SK-N-SH (cell line): ENCODE measurements at regions not wholly inside any gene's neighbourhood (a gene's known extent, or its start where the extent isn't known, plus 50 kb on each side); places are given as distances from the start of the nearest gene placed in this dataset.

Experiments
- CTCF ChIA-PET: fragments of 300-600, 350-600 bp; formaldehyde crosslinking; extraction: SDS; loops from one replicate; lab custom pipeline; 2021; lab: Yijun Ruan, JAX
- POLR2A ChIA-PET: fragments of 350-600 bp; sonication (Branson Sonifier 250); formaldehyde crosslinking; extraction: SDS; loops from one replicate; lab custom pipeline; 2020; ENCODE audit warnings: antibody characterized with exemption, inconsistent platforms; lab: Yijun Ruan, JAX
- DNase-seq: peaks from one replicate; pipeline ENCODE4 v3.0.0; 2012
- H2AFZ ChIP-seq: fragments of 200-600 bp; sonication (generic); 2 replicates; pipeline ENCODE4 v1.8.1; 2016; ENCODE audit warnings: antibody characterized with exemption, mild to moderate bottlenecking, low read depth
- H3F3A ChIP-seq: fragments of 200-600 bp; sonication (generic); replicated peaks from 2 replicates; pipeline ENCODE3; 2016; ENCODE audit warnings: antibody characterized with exemption, mild to moderate bottlenecking; ENCODE audit not compliant: insufficient read depth
- H3K27ac ChIP-seq, 2 experiments: fragments of 200-500 bp in 1 of 2; fragments of 200-600 bp in 1 of 2; sonication (Bioruptor generic) in 1 of 2; sonication (generic), shearing (Covaris generic) in 1 of 2; 2 replicates each; pipeline versions ENCODE4 v1.5.1 to v1.6.1; 2014 to 2016; ENCODE audit warnings: low read depth in 2 of 2, inconsistent platforms in 1 of 2, low read length in 1 of 2, mild to moderate bottlenecking in 1 of 2, mixed read lengths in 1 of 2
- H3K27me3 ChIP-seq: fragments of 200-600 bp; sonication (generic), shearing (Covaris generic); 2 replicates; pipeline ENCODE4 v1.6.1; 2016; ENCODE audit warnings: mixed run types; ENCODE audit not compliant: insufficient read depth
- H3K36me3 ChIP-seq, 2 experiments: fragments of 200-500 bp in 1 of 2; fragments of 200-600 bp in 1 of 2; sonication (Bioruptor generic) in 1 of 2; sonication (generic) in 1 of 2; replicated peaks in 1 of 2; 2 replicates each; pipeline versions ENCODE3 to v1.5.1; 2014 to 2016; ENCODE audit warnings: low read length in 1 of 2, mild to moderate bottlenecking in 1 of 2; ENCODE audit not compliant: insufficient read depth in 2 of 2, control insufficient read depth in 1 of 2
- H3K4me1 ChIP-seq, 2 experiments: fragments of 200-500 bp in 1 of 2; fragments of 200-600 bp in 1 of 2; sonication (Bioruptor generic) in 1 of 2; sonication (generic), shearing (Covaris generic) in 1 of 2; 2 replicates each; pipeline versions ENCODE4 v1.5.1 to v1.6.1; 2014 to 2016; ENCODE audit warnings: low read depth in 1 of 2, low read length in 1 of 2, mixed run types in 1 of 2; ENCODE audit not compliant: insufficient read depth in 2 of 2, control insufficient read depth in 1 of 2
- H3K4me2 ChIP-seq: fragments of 200-600 bp; sonication (generic), shearing (Covaris generic); 2 replicates; pipeline ENCODE4 v1.6.1; 2017; ENCODE audit warnings: mixed run types
- H3K4me3 ChIP-seq, 2 experiments: fragments of 200-500 bp in 1 of 2; fragments of 200-600 bp in 1 of 2; sonication (Bioruptor generic) in 1 of 2; sonication (generic), shearing (Covaris generic) in 1 of 2; 2 replicates each; pipeline versions ENCODE4 v1.5.1 to v1.8.1; 2014 to 2016; ENCODE audit warnings: low read depth in 2 of 2, inconsistent platforms in 1 of 2, low read length in 1 of 2, mild to moderate bottlenecking in 1 of 2, mixed read lengths in 1 of 2, moderate library complexity in 1 of 2
- H3K79me2 ChIP-seq: fragments of 200-600 bp; sonication (generic); 2 replicates; pipeline ENCODE4 v1.8.1; 2017; ENCODE audit warnings: mild to moderate bottlenecking; ENCODE audit not compliant: insufficient read depth
- H3K9ac ChIP-seq: fragments of 200-600 bp; sonication (generic); 2 replicates; pipeline ENCODE4 v1.6.1; 2017; ENCODE audit warnings: mixed run types
- H3K9me2 ChIP-seq: fragments of 200-600 bp; sonication (generic); 2 replicates; pipeline ENCODE4 v1.6.1; 2017; ENCODE audit warnings: mixed run types
- H3K9me3 ChIP-seq: fragments of 200-600 bp; sonication (generic); 2 replicates; pipeline ENCODE4 v1.6.1; 2017; ENCODE audit warnings: mixed run types, mild to moderate bottlenecking, moderate library complexity
- H4K20me1 ChIP-seq: fragments of 200-600 bp; sonication (generic); 2 replicates; pipeline ENCODE4 v1.6.1; 2017; ENCODE audit warnings: mild to moderate bottlenecking, mixed run types; ENCODE audit not compliant: insufficient read depth
- CHD2 ChIP-seq: fragments of 150-350 bp; IDR thresholded peaks from 2 replicates; pipeline ENCODE4 v1.6.1; 2018; ENCODE audit warnings: low read length; ENCODE audit not compliant: partially characterized antibody
- CTCF ChIP-seq: fragments of 200-600 bp; sonication (generic); IDR thresholded peaks from 2 replicates; pipeline ENCODE4 v1.6.1; 2017; ENCODE audit warnings: antibody characterized with exemption, mild to moderate bottlenecking, moderate library complexity
- ELF1 ChIP-seq: IDR thresholded peaks from 2 replicates; pipeline ENCODE4 v1.4.0; 2012
- EP300 ChIP-seq, 2 experiments: IDR thresholded peaks; 2 replicates each; pipeline versions ENCODE4 v1.4.0 to v1.6.1; 2012; ENCODE audit warnings: borderline replicate concordance in 1 of 2, low read depth in 1 of 2, low read length in 1 of 2
- EZH2phosphoT487 ChIP-seq: fragments of 200-600 bp; sonication (generic); IDR thresholded peaks from 2 replicates; pipeline ENCODE4 v1.6.1; 2017; ENCODE audit warnings: low read depth, mixed run types, mild to moderate bottlenecking, antibody characterized with exemption, moderate library complexity, borderline replicate concordance
- FOSL2 ChIP-seq: IDR thresholded peaks from 2 replicates; pipeline ENCODE4 v1.4.0; 2012; ENCODE audit warnings: low read depth, mild to moderate bottlenecking, moderate library complexity, borderline replicate concordance
- GABPA ChIP-seq: IDR thresholded peaks from 2 replicates; pipeline ENCODE4 v1.4.0; 2012; ENCODE audit warnings: low read depth, mild to moderate bottlenecking
- JUND ChIP-seq: IDR thresholded peaks from 2 replicates; pipeline ENCODE4 v1.4.0; 2012
- MAX ChIP-seq: IDR thresholded peaks from 2 replicates; pipeline ENCODE4 v1.4.0; 2012; ENCODE audit warnings: low read depth
- NFIC ChIP-seq: IDR thresholded peaks from 2 replicates; pipeline ENCODE4 v1.4.0; 2012; ENCODE audit warnings: borderline replicate concordance
- NRF1 ChIP-seq: IDR thresholded peaks from 2 replicates; pipeline ENCODE4 v1.6.1; 2012; ENCODE audit warnings: low read depth, mild to moderate bottlenecking, low read length
- POLR2AphosphoS5 ChIP-seq: IDR thresholded peaks from 2 replicates; pipeline ENCODE4 v1.6.1; 2012; ENCODE audit warnings: low read depth, low read length
- RCOR1 ChIP-seq: fragments of 150-350 bp; IDR thresholded peaks from 2 replicates; pipeline ENCODE4 v1.6.1; 2017; ENCODE audit warnings: antibody characterized with exemption, low read length
- RXRA ChIP-seq: IDR thresholded peaks from 2 replicates; pipeline ENCODE4 v1.4.0; 2012; ENCODE audit warnings: low read depth, mild to moderate bottlenecking, borderline replicate concordance
- SIN3A ChIP-seq: IDR thresholded peaks from 2 replicates; pipeline ENCODE4 v1.6.1; 2012; ENCODE audit warnings: low read depth, mild to moderate bottlenecking, low read length, moderate library complexity, borderline replicate concordance
- TAF1 ChIP-seq: IDR thresholded peaks from 2 replicates; pipeline ENCODE4 v1.6.1; 2012; ENCODE audit warnings: low read depth, mild to moderate bottlenecking, low read length, moderate library complexity, borderline replicate concordance
- TEAD4 ChIP-seq: IDR thresholded peaks from 2 replicates; pipeline ENCODE4 v1.4.0; 2012; ENCODE audit warnings: mild to moderate bottlenecking, borderline replicate concordance; ENCODE audit not compliant: insufficient read depth
- USF2 ChIP-seq: fragments of 150-350 bp; IDR thresholded peaks from 2 replicates; pipeline ENCODE4 v1.6.1; 2017; ENCODE audit warnings: antibody characterized with exemption, low read length, low read depth, borderline replicate concordance
- YY1 ChIP-seq: IDR thresholded peaks from 2 replicates; pipeline ENCODE4 v1.4.0; 2012; ENCODE audit warnings: low read depth, mild to moderate bottlenecking
- WGBS: methylation state at CpG from one replicate; pipeline ENCODE4 v1.1.6; 2017; ENCODE audit warnings: low lambda C conversion rate; 5-methylcytosine and 5-hydroxymethylcytosine counted together
- TF ChIP-seq, protein P1 (sequence below): fragments of 150-350 bp; IDR thresholded peaks from 2 replicates; pipeline ENCODE4 v1.6.1; 2016; ENCODE audit warnings: mild to moderate bottlenecking, low read depth, low read length

DNA sequence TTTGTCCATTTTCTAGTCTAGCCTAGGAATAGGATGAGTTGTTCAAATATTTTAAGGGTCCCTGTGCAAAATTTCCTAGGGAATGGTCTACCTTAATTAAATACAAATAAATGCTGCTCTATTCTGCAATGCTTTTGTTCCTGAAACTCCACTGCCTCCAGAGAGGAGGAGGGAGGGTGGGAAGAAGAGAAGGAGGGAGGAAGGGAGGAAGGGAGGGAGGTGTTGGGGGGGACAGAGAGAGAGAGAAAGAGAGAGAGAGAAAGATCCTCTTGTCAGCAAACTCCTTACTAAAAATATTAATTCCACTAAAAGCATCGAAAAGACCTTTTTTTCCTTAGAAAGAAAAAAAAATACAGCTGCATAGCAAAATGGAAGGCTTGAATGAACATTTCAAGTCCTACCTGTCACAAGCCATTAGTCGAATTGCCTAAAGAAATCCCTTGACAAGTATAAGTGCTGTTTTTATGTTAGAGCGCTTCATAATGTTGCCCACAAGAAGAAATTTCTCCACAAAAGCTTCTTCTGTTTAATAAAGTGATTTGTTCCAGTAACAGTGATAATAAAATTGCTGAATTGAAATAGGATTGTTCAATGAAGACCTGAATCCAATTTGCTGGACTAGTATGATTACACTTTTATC, 106.0 kb downstream of the NKX6-1 start:
- H3K4me2 ChIP-seq, result no peak overlapping the region
- 17% methylated on average over 3 of the region's 3 CpGs for WGBS
- H3K4me1 ChIP-seq, result no peaks in the 10 kb centered on the region
- CTCF ChIA-PET, result no interaction called here
- H3K9me2 ChIP-seq, result no peaks in the 10 kb centered on the region
- TF ChIP-seq SIN3A, result no peak
- TF ChIP-seq, all 33 proteins: peak for 0
- no peak overlapping the region for H3K27ac ChIP-seq
- no peaks in the 10 kb centered on the region for H3K9me3 ChIP-seq
- no peaks in the 10 kb centered on the region for H3K79me2 ChIP-seq
- POLR2A ChIA-PET, result no interaction called here
- no peaks in the 10 kb centered on the region for H4K20me1 ChIP-seq
- H3F3A ChIP-seq, result no peaks in the 10 kb centered on the region
- no peaks in the 10 kb centered on the region for H3K27me3 ChIP-seq
- H3K4me3 ChIP-seq, result no peak overlapping the region
- no peak overlapping the region for H2AFZ ChIP-seq
- DNase-seq, result no peak
- no peak overlapping the region for H3K9ac ChIP-seq
- H3K36me3 ChIP-seq, result no peaks in the 10 kb centered on the region

DNA sequence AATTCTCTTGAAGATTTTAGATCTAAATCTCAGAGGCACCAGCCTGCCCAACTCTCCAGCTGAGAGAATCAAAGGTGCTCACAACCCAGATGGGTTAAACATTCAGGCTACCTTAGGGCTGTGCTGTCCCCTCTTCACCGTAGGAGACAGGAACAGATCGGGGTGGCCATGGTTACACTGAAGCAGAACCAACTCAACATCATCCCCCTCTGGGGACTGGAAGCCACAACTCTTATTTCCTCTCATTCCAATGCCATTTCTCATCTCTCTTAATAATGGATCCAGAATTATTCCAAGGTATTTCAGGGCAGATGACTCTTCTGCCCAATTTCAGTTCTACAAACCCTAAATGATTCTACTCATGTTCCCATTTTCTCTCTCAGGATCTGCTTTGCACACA, 109.7 kb downstream of the NKX6-1 start:
- Histone ChIP-seq H3F3A (no peaks in the 10 kb centered on the region), H4K20me1 (no peaks in the 10 kb centered on the region), H2AFZ (no peak overlapping the region), H3K79me2 (no peaks in the 10 kb centered on the region), H3K27me3 (no peaks in the 10 kb centered on the region), H3K9me2 (no peaks in the 10 kb centered on the region), H3K4me1 (no peaks in the 10 kb centered on the region), H3K36me3 (no peaks in the 10 kb centered on the region), H3K9me3 (no peaks in the 10 kb centered on the region), H3K4me2 (no peak overlapping the region), H3K9ac (no peak overlapping the region), H3K27ac (no peak overlapping the region), H3K4me3 (no peak overlapping the region)
- TF ChIP-seq NFIC, result no peak
- no peak for TF ChIP-seq USF2
- TF ChIP-seq CHD2, result no peak
- TF ChIP-seq EP300 (IDR thresholded peaks at IDR 0.05; ENCODE audit: borderline replicate concordance in 1 of 2, low read depth in 1 of 2, low read length in 1 of 2), result no peak
- no peak for TF ChIP-seq EZH2phosphoT487
- TF ChIP-seq MAX, result no peak
- TF ChIP-seq TAF1, result no peak
- TF ChIP-seq TEAD4, result no peak
- TF ChIP-seq RXRA, result no peak
- no peak for TF ChIP-seq GABPA
- no peak for TF ChIP-seq NRF1
- TF ChIP-seq FOSL2, result no peak
- no peak for TF ChIP-seq JUND
- TF ChIP-seq ELF1, result no peak
- TF ChIP-seq RCOR1, result no peak
- TF ChIP-seq, protein P1, sequence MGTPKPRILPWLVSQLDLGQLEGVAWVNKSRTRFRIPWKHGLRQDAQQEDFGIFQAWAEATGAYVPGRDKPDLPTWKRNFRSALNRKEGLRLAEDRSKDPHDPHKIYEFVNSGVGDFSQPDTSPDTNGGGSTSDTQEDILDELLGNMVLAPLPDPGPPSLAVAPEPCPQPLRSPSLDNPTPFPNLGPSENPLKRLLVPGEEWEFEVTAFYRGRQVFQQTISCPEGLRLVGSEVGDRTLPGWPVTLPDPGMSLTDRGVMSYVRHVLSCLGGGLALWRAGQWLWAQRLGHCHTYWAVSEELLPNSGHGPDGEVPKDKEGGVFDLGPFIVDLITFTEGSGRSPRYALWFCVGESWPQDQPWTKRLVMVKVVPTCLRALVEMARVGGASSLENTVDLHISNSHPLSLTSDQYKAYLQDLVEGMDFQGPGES, result no peak
- no peak for TF ChIP-seq YY1
- no peak for TF ChIP-seq CTCF
- no peak for TF ChIP-seq POLR2AphosphoS5
- 0% methylated on average over 2 of the region's 2 CpGs for WGBS
- no peak for DNase-seq
- POLR2A ChIA-PET, result no interaction called here
- CTCF ChIA-PET, result interaction anchor here (0.6 kb wide), 1 partner anchor 24 kb away, joined by 3 read pairs; no protein-coding TSS in a partner anchor
